DMS 273 (cell line): ENCODE measurements at regions not wholly inside any gene's neighbourhood (a gene's known extent, or its start where the extent isn't known, plus 50 kb on each side); places are given as distances from the start of the nearest gene placed in this dataset.

Source experiments
- DNase-seq: peaks from one replicate; lab custom pipeline; 2025; ENCODE audit not compliant: unreplicated experiment; lab: John Stamatoyannopoulos, UW

DNA sequence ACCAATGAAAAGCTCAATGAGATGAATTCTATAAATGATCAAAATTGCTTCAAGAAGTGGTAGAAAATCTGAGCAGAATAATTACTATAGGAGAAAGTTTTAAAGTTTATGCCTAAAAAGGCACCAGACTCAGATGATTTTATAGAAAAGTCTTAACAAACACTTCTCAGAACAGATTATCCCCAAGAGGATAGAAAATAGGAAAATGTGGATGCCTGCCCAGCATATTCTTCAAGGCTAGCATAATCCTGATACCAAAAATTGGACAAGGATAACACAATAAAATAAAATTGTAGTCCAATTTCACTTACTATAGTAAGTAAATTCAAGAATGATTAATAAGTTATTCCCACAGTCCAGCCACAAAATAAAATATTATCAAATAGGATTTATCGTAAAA is 397.0 kb downstream of the NR2F1-AS1 start:
- DNase-seq, result no peak

DNA sequence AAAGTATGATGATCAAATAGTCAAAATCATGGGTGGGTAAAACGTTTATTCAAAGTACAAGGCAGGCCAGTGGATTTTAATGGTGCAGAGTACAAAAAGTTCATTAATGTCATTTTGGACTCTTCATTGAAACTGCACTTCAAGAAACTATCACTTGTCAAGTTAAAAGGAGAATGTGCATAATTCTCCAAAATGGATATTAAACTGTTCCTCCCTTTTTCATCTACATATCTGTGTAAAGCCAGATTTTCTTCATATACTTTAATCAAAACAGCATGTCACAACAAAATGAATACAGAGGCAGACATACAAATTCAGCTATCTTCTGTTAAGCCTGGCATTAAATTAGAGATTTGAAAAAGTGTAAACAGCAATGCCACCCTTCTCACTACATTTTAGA is 401.6 kb downstream of the NR2F1-AS1 start:
- no peak for DNase-seq

DNA sequence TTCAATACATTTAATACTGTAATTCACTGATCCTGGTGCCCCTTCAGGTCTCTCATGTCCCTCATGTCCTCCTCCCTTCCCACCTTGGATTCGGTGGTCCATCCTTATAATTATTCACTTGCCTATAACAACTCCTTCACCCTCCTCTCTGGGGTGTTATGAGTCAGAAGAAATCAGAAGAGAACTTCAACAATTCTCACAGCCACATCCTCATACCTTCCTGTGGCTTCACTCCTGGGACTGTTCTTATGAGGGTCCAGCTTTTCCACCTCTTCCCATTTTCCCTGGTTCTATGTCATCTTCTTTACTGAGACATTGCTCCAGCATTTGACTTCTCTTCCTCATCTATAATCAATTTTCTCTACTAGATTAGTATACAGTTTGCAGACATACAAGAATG is 406.1 kb downstream of the NR2F1-AS1 start:
- DNase-seq, result no peak

DNA sequence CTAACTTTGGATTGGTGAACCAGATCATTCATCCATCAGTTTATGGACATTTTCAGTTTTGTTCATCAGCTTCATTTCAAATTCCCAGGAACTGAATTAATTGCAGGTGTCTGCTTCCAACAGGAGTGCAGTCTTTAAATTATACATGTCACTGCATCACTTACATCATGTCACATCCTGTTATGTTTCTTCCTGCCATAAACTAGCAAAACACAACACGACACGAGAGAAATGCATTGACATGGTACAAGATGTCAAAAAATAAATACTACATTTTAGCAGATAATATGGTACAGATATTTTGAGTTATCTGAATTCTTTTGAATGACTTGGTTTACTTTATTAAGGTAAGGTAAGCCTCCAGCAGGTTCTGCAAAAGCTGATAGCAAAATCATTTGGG is 415.5 kb downstream of the NR2F1-AS1 start:
- DNase-seq, result no peak

DNA sequence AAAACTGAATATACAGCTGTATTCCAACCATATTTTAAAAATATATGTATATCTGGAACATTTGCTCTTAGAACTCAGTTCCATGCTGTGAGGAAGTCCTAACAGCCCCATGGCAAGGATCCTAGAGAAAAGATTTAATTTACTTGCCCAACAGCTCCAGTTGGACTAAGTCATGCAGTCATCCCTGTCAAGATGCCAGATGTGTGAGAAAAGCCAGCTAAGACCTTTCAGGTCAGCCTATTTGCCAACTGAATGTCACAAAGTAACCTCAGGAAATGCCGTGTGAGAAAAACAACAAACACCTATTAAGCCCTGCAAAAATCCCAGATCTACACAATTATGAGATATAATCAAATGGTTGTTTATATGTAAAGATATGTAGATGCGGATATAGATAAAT is 416.3 kb downstream of the NR2F1-AS1 start:
- peak; percentile 64 for DNase-seq

DNA sequence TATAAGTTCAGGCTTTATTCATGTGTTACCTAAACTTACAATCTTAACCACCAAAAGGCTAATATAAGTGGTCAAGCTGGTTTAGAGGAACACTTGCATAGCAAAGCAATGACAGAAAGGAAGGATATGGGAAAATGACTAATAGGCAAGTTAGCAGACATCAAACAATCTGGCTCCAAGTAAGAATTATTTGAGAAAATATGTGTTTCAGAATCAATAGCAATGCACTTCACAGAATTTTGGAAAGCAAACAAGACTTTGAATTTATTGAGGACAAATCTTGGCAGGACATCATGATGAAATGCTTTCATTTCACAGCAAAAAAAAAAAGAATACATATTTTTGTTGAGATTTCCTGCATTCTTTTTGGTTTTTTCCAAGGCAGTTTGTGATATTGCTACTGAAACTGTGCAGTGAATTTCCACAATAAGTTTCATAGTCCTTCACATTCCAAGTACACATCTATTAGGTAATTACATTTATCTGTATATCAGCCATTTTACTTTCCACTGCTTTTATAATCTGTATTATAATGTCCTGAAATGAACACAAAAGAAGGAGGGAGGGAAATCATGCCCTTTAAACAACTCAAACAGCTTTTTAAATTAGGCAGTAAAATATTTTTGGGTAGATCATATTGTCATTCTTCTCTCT is 417.9 kb downstream of the NR2F1-AS1 start:
- no peak for DNase-seq

DNA sequence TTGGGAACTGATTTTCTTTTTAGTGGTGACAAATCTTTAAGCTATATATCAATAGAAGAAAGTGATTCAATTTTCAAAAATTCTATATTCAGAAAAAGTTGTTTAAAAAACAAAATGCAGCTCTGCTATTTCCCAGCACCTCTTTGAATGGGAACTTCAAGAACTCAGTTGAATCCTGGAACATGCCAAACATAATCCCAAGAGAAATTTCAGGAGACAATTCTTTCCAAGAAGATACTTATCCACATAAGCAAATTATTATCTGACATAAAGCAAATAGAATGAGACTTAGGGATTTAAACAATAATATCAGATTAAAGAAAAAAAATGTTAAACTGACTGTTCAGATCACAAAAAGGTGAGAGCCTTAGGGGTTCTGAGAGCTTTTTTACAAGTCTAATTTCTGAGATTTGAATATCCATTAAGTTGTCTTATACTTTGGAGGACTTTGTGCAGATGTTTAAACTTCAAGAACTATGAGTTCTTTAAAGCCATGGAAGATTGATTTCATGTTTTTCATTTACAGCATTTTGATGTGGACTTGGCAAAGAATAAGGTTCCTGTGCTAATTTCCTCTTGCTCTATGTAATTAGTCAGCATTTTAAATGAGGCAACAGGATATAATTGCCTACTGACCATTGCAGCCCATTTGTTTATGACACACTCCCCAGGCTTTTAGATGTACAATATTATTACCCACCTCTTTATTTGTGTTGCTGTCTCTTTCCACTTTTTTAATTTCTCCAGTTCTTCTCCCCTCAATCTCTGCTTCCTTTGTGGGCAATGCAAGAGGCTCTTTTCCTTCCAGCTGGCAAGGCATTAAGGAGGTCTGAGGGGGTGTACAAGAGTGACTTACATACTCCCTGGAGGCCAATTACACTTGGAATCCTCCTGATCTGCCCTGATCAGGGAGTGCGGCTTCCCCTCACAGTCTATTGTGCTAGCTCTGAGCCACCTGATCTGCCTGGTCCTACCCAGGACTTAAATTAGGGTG is 419.1 kb downstream of the NR2F1-AS1 start:
- peak; percentile 47 for DNase-seq

DNA sequence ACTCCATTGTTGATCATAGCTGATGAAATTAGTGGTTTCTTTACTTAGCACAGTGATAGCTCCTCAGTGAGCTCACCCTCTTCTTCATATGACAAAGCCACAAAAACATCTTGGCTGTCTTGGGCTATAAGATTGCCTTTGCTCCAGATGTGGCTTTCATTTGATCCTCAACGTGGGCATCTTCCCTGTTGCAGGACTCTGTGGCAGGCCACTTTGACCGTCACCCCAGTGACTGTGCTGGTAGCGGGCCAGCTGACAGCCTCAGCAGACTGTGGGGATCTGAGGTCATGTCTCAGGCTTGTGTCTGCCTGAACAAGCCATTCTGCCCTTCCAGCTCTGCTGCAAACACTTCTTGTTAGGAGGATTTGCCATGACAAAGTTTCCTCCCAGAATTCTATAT is 422.2 kb downstream of the NR2F1-AS1 start:
- DNase-seq, result no peak

DNA sequence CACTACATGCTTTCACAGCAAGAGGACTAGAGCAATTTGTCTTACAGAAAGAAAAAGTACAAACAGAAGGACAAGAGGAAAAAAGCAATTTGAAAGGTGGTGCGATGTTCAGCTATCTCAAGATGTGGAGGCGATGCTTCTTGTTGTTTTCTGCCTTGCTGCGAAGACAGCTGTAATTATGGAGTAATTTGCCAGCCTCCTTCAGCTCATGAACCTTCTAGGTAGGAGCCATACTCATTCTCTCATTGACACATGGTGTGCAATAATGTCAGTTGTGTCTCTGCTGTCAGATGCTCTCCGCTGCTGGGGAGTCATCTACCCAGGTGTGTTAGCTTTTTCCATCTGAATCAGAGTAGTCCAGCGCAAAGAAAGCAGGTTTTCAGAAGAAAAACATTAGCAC is 424.5 kb downstream of the NR2F1-AS1 start:
- no peak for DNase-seq

DNA sequence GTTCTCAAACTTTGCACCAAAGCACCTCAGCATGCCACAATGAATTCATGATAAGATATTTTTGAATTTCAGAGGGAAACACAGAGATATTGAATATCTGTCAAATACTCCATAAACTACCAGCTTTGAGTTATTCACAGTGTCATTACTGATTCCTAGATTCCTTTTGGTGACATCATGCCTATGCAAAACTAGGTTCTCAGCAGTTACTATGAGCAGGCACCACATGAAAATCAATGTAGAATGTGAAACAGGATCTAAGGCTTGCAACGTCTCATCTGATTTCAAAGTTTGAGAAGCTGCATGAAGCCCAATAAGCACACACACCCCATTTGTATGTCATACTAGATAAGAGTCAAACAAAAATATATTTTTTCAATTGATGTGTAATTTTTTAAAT is 426.5 kb downstream of the NR2F1-AS1 start:
- no peak for DNase-seq

DNA sequence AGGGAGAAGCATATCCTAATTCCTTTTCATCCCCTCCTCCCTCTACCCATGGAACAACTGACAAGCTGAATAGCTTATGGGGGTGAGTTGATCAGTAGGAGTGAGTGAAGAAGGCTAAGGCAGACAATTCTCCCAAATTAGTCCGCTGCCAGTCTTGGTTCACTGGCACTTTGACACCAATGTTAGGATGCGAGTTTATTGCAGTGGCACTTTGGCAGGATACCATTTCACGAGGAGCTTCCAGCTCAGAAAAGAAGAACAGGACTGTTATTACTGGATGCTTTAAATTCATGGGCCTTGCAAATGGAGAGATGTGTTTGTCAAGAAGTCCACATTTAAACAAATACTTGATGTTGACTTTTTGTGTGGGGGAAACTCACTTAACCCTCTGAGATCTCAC is 427.6 kb downstream of the NR2F1-AS1 start:
- no peak for DNase-seq

DNA sequence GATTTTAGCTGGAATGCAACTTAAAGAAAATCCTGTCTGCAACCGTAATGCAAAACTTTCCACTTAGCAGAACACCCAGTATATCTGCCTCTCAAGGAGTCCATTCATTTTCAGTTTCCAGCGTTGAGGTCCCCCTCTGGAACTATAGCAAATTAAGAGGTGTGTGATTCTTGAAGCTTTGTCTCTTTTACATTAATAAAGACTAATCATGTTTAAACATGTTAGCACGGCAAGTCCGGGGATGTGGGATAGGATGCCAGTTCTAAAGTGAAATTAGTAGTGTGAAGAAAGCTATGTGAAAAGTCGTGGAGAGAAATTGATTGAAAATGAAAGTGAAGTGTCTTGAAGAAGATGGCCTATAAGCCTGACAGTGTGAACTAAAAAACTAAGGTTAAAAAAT is 429.1 kb downstream of the NR2F1-AS1 start:
- DNase-seq, result no peak

DNA sequence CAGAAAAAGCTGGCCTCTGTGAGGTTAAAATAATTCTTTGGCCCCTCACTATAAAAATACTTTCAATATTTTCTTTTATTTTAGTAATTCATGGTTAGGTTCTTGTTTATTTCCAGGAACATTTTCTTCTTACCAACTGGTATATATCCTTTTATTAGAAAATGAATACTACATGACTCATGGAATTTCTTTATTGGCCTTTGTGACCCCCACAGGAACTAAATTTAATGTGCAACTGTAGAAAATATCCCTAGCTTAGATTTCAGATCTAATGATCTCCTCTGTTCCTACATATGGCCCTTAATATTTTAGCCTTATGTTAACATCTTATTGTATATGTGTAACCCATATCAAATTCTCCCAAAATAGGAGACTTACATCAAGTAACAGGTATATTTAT is 429.9 kb downstream of the NR2F1-AS1 start:
- DNase-seq, result no peak

DNA sequence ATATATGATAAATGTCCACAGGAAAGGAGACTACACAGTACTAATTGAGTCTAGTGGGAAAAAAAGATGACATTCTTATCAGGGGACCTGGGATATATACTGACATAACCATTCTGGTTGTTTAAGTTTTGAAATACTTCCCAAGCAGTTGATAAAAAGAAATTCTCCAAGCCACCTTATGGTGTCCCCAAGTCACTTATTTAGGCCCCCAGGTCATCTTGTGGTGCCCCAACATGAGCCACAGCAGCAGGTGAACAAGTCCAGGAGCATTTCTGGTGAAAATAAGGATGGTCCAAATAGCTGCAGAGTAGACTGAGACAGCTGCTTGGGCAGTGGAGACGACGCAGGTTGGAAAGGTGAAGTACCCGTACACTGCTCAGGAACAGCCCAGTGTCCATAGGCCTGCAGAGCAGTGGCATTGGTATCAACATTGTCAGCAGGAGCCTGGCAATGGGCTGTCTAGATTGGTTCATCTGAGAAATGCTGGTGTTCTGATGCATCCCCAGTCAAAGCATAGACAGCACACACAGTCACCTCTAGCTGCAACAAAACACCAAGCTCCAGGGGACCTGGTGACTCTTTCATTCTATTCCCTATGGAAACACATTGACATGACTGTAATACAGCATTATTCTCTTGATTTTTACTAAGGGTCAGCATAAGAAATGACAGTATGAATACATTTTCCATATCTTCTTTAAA is 430.6 kb downstream of the NR2F1-AS1 start:
- DNase-seq, result no peak

DNA sequence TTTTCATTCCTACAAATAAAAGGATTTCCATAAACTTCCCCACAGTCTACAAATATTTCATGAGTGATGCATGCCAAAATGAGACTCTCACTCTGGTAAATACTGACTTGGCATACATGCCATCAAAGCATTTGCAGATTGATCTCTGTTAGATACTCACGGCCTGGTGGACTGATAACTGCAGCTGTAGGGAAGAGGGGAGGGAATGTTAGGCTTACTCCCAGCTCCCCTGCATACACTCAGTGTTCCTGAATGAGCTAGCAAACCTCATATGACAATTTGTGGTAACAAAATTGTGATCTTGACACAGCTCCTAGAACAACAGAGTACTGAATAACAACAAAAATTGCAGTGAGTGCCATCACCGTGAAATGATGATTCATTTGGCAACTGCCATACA is 435.3 kb downstream of the NR2F1-AS1 start:
- no peak for DNase-seq

DNA sequence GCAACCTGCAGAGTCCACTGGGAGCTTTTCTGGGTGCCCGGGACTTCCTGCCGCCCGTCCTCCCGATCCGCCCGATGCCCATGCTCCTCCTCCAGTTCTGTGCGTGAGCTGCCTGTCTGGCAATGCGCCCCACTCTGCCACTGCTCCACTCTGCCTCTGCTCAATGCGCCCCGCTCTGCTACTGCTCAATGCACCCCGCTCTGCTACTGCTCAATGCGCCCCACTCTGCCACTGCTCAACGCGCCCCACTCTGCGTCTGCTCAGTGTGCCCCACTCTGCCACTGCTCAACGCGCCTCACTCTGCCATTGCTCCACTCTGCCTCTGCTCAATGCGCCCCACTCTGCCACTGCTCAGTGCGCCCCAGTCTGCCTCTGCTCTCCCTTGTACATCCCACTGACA is 436.0 kb downstream of the NR2F1-AS1 start:
- no peak for DNase-seq

DNA sequence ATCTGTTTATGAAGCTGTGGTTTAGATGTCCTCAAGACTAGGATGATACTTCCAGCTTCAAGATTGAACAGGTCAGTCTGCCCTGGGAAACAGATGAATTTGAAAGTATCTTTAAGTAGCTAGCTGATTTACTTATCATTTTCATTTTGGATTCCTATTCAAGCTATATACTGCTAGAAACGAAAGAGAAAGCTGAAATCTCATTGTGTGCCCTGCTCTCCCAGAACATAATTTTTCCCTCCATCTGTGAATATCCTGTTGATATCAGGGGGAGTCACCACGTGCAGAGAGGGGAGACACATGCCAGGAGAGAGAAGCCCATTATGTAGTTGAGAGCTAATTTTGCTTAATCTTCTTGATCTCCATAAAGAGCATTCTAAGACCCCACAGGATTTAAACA is 439.1 kb downstream of the NR2F1-AS1 start:
- no peak for DNase-seq

DNA sequence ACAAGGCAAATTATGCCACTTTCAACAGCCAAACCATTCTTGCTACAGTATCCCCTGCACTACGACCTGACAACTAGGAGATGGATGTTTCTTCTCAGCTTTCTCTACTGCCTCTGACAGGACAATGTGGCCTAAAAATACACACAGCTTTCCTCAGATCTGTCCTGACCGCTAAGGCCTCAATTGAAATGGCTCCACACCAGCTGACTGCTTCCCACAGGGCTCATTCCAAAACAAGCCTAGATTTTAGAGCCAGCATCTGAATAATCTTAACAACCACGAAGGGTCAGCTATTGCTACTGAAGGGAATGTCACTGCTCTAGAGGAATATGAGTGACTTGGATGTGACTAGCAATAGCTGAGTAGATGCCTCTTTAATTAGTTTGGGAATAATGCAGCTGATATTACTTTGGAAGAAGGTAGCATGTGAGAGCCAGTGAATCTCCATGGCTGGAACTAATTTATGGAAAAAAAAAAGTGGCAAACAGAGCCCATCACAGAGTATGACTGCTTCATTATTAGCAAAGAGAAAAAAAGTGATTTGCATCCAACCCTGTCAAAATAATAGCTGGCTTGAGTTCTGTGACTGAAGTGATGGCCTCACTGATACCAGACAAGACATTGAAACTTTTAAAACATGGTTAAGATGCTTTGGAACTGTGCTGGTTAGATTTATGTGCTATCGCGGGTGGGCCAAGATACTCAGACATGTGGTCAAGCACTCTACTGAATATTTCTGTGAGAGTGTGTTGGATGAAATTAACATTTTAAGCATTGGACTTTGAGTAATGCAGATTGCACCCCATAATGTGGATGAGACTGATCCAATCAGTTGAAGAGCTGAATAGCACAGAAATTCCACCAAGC is 450.2 kb downstream of the NR2F1-AS1 start:
- no peak for DNase-seq

DNA sequence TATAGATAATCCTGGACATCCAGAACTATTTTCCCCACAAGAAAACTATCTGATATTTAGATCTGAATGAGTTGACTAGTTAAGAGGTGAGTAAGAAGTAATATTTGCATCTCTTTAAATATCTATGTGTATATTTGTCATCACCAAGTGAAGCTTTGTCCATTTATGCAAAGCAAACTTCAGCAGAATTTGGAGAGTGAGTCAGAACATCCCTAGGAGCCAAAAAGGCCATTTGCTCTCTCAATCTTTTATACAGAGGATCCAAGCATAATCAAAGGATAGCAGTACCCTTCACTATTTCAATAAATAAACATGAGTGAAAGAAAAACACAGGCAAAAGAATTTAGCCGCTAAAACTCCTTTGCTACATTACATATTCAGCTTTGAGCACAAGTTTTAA is 454.4 kb downstream of the NR2F1-AS1 start:
- no peak for DNase-seq

DNA sequence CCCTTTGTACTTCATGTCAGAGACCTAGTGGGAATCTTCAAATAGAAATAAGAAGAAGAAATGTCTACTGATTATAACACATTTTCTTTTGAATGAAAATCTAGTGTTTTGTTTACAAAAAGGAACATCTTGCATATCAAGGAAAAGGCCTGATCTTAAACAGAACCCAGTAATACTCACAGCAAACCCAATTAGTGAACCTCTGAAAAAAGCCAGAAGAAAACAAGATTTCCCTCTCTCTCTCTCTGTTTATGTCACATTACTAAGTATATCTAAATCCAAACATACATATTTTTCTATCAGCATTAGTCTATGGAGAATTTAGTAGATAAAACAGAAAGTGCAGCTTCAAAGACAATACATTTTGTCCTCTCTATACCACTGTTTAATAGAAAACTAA is 457.9 kb downstream of the NR2F1-AS1 start:
- DNase-seq, result no peak

DNA sequence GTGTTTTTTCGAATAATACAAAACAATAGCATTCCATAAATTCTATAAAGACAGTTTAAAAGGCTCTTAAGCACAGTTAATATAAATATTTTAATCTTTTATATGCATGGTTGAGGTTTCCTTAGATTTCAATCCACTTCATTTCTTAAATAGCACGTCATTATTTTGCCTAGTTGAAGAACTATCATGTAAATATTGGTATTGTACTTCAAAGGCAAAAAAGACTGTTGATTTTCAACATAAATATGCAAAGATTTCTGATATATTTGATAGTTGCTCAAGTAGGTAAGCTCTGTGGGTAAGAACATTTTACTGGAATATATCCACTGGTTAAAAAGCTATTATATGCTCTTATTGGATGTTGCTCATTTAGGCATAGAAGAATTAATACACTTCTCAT is 458.6 kb downstream of the NR2F1-AS1 start:
- DNase-seq, result no peak
